PC-3 (cell line): ENCODE measurements at regions not wholly inside any gene's neighbourhood (a gene's known extent, or its start where the extent isn't known, plus 50 kb on each side); places are given as distances from the start of the nearest gene placed in this dataset.

Experiments
- ATAC-seq: fragments of 200-7000 bp; cut with Tn5 transposase; 2 replicates; pipeline ENCODE4 v1.9.1; 2020; ENCODE audit warnings: mild to moderate bottlenecking, moderate library complexity
- BruUV-seq: library from RNA; stranded (reverse); fragments of 400-500 nt; replicated peaks from 2 replicates; lab custom pipeline; 2021; lab: Mats Ljungman, UMichigan
- CTCF ChIA-PET: fragments of 300-600 bp; sonication (Branson Sonifier 250); formaldehyde crosslinking; loops from one replicate; lab custom pipeline; 2022; ENCODE audit warnings: antibody characterized with exemption; lab: Charles Lee
- POLR2A ChIA-PET: fragments of 300-600 bp; sonication (Branson Sonifier 250); formaldehyde crosslinking; loops from one replicate; lab custom pipeline; 2022; ENCODE audit warnings: antibody characterized with exemption; ENCODE audit not compliant: unreplicated experiment; lab: Charles Lee
- DNase-seq: peaks from one replicate; pipeline ENCODE4 v3.0.0-alpha.2; 2015
- H2AFZ ChIP-seq: fragments of 300-600 bp; sonication (generic); 2 replicates; pipeline ENCODE4 v1.6.0; 2016; ENCODE audit warnings: antibody characterized with exemption, low read length
- H3F3A ChIP-seq: fragments of 300-600 bp; sonication (generic); one replicate; pipeline ENCODE4 v1.6.0; 2017; ENCODE audit warnings: antibody characterized with exemption, low read length, control low read depth, mild to moderate bottlenecking; ENCODE audit not compliant: unreplicated experiment
- H3K27ac ChIP-seq: fragments of 300-600 bp; sonication (generic); 2 replicates; pipeline ENCODE4 v1.5.1; 2016; ENCODE audit warnings: mild to moderate bottlenecking, low read length
- H3K27me3 ChIP-seq: fragments of 300-600 bp; sonication (generic); 2 replicates; pipeline ENCODE4 v1.6.1; 2016; ENCODE audit warnings: low read length, mixed read lengths
- H3K36me3 ChIP-seq: fragments of 300-600 bp; sonication (generic); 2 replicates; pipeline ENCODE4 v1.6.1; 2016; ENCODE audit warnings: low read depth, mixed run types, low read length, mixed read lengths
- H3K4me1 ChIP-seq: fragments of 300-600 bp; sonication (generic); 2 replicates; pipeline ENCODE4 v1.5.1; 2016; ENCODE audit warnings: low read length; ENCODE audit not compliant: insufficient read depth
- H3K4me2 ChIP-seq: fragments of 300-600 bp; sonication (generic); 2 replicates; pipeline ENCODE4 v1.6.0; 2016; ENCODE audit warnings: low read length
- H3K4me3 ChIP-seq: fragments of 300-600 bp; sonication (generic); 2 replicates; pipeline ENCODE4 v1.5.1; 2016; ENCODE audit warnings: mild to moderate bottlenecking, low read length, mixed read lengths
- H3K79me2 ChIP-seq: fragments of 300-600 bp; sonication (generic); 2 replicates; pipeline ENCODE4 v1.6.1; 2017; ENCODE audit warnings: low read length, mixed read lengths
- H3K9ac ChIP-seq: fragments of 300-600 bp; sonication (generic); 2 replicates; pipeline ENCODE4 v1.6.0; 2016; ENCODE audit warnings: mild to moderate bottlenecking, low read length
- H3K9me2 ChIP-seq: fragments of 300-600 bp; sonication (generic); replicated peaks from 2 replicates; pipeline ENCODE4 v1.6.1; 2016; ENCODE audit warnings: mixed run types, low read length, mixed read lengths
- H3K9me3 ChIP-seq: fragments of 300-600 bp; sonication (generic); 2 replicates; pipeline ENCODE4 v1.6.1; 2016; ENCODE audit warnings: low read length, mixed read lengths
- H4K20me1 ChIP-seq: fragments of 300-600 bp; sonication (generic); 2 replicates; pipeline ENCODE4 v1.6.1; 2016; ENCODE audit warnings: low read length, mixed read lengths
- EZH2 ChIP-seq: fragments of 300-600 bp; sonication (generic); IDR thresholded peaks from one replicate; pipeline ENCODE4 v1.6.1; 2017; ENCODE audit warnings: antibody characterized with exemption, mild to moderate bottlenecking, low read length; ENCODE audit not compliant: unreplicated experiment
- EZH2phosphoT487 ChIP-seq: fragments of 300-600 bp; sonication (generic); IDR thresholded peaks from 2 replicates; pipeline ENCODE4 v1.6.1; 2018; ENCODE audit warnings: mild to moderate bottlenecking, antibody characterized with exemption, low read length, borderline replicate concordance
- intact Hi-C: fragments of 100-400 bp; cut with micrococcal nuclease; formaldehyde crosslinking; loops from 2 replicates; pipeline ENCODE4 v1.9.0; 2023
- TF ChIP-seq, protein P1 (sequence below): fragments of 300-600 bp; sonication (generic); conservative IDR thresholded peaks from 2 replicates; pipeline ENCODE4 v1.5.1; 2017; ENCODE audit warnings: antibody characterized with exemption, low read depth, mild to moderate bottlenecking, low read length

DNA sequence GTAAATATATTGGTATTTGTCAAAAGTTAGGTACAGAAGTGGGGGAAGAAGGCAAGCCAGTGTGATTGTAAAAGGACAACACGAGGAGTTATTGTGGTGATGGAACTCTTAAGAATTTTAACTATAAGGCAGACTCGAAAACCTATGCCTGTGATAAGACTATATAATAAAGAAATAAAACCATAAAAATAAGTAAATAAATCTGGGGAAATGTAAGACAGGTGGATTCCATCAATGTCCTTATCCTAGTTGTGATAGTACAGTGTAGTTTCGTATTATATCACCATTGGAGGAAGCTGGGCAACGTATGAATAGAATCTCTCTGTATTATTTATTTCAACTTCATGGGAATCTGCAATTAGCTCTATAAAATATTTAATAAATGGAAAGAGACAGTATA, 395.7 kb downstream of the CDC14C start:
- no peak overlapping the region for H3K27ac ChIP-seq
- H3K27me3 ChIP-seq, result peaks cover 60% of the 10 kb centered on the region
- no peak overlapping the region for H3K4me3 ChIP-seq
- no peak overlapping the region for H3K4me2 ChIP-seq
- no peaks in the 10 kb centered on the region for H3K79me2 ChIP-seq
- no peak overlapping the region for H2AFZ ChIP-seq
- TF ChIP-seq EZH2phosphoT487 (no peak), EZH2 (no peak)
- TF ChIP-seq, protein P1, sequence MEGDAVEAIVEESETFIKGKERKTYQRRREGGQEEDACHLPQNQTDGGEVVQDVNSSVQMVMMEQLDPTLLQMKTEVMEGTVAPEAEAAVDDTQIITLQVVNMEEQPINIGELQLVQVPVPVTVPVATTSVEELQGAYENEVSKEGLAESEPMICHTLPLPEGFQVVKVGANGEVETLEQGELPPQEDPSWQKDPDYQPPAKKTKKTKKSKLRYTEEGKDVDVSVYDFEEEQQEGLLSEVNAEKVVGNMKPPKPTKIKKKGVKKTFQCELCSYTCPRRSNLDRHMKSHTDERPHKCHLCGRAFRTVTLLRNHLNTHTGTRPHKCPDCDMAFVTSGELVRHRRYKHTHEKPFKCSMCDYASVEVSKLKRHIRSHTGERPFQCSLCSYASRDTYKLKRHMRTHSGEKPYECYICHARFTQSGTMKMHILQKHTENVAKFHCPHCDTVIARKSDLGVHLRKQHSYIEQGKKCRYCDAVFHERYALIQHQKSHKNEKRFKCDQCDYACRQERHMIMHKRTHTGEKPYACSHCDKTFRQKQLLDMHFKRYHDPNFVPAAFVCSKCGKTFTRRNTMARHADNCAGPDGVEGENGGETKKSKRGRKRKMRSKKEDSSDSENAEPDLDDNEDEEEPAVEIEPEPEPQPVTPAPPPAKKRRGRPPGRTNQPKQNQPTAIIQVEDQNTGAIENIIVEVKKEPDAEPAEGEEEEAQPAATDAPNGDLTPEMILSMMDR, result no peak
- H4K20me1 ChIP-seq, result no peaks in the 10 kb centered on the region
- H3K9me3 ChIP-seq, result no peaks in the 10 kb centered on the region
- ATAC-seq, result no peak
- no peaks in the 10 kb centered on the region for H3K36me3 ChIP-seq
- DNase-seq, result no peak
- BruUV-seq, result no TSS peak
- H3K4me1 ChIP-seq, result no peaks in the 10 kb centered on the region
- no peak overlapping the region for H3K9ac ChIP-seq
- no peaks in the 10 kb centered on the region for H3F3A ChIP-seq
- intact Hi-C loops, result no loop called here
- CTCF ChIA-PET, result no interaction called here
- POLR2A ChIA-PET, result no interaction called here
- H3K9me2 ChIP-seq, result no peaks in the 10 kb centered on the region

DNA sequence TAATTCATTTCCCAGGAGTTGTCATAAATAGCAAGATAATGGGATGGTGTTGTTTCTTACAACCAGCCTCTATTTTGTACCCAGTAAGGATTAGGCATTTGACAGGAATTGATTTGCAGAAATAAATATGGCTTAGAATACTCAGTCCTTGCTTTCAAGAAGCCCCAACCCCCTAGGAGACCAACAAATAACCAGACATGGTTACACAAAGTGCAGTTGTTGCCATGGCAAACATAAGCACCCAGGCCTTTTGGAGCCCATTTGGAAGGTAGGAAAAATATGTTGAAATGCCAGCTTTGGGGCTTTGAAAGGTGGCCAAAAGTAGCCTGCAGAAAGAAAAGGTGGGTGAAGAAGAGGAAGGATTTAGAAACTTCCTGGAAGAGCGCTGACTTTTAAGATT, 397.5 kb downstream of the CDC14C start:
- Histone ChIP-seq H3K27me3 (peaks cover 65% of the 10 kb centered on the region), H4K20me1 (no peaks in the 10 kb centered on the region), H3K4me2 (no peak overlapping the region), H3K9ac (no peak overlapping the region), H3K36me3 (no peaks in the 10 kb centered on the region), H3K27ac (no peak overlapping the region), H2AFZ (no peak overlapping the region), H3K4me3 (no peak overlapping the region), H3K4me1 (no peaks in the 10 kb centered on the region), H3K9me2 (no peaks in the 10 kb centered on the region), H3K79me2 (no peaks in the 10 kb centered on the region), H3F3A (no peaks in the 10 kb centered on the region), H3K9me3 (no peaks in the 10 kb centered on the region)
- no TSS peak for BruUV-seq
- no peak for ATAC-seq
- CTCF ChIA-PET, result no interaction called here
- DNase-seq, result no peak
- TF ChIP-seq EZH2phosphoT487 (no peak), EZH2 (no peak)
- TF ChIP-seq, protein P1, result no peak
- POLR2A ChIA-PET, result no interaction called here
- intact Hi-C loops, result no loop called here

DNA sequence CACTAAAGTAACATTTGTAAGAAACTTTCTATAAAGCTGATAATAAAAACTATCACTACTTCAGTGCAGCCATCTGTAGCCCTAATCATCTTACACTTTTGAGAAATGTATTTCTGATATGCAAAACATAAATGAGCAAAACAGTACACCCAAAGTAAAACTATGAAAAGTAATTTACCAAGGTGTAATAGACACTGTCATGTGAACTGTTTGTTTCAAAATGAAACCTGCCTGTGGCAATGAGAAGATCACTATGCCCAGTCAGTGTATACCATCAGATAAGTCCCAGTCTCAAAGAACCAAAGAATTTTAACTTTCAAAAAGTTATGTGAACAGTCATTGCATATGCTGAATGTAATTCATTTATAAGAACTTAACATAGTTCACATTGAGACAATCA, 398.1 kb downstream of the CDC14C start:
- intact Hi-C loops, result no loop called here
- H3K4me2 ChIP-seq, result no peak overlapping the region
- H3K79me2 ChIP-seq, result no peaks in the 10 kb centered on the region
- no peak overlapping the region for H2AFZ ChIP-seq
- no peak for TF ChIP-seq EZH2phosphoT487
- no peak for TF ChIP-seq EZH2
- TF ChIP-seq, protein P1, result no peak
- H4K20me1 ChIP-seq, result no peaks in the 10 kb centered on the region
- ChIA-PET CTCF (no interaction called here), POLR2A (no interaction called here)
- H3K27ac ChIP-seq, result no peak overlapping the region
- no peak overlapping the region for H3K4me3 ChIP-seq
- H3K36me3 ChIP-seq, result no peaks in the 10 kb centered on the region
- H3K9me3 ChIP-seq, result no peaks in the 10 kb centered on the region
- H3K4me1 ChIP-seq, result no peaks in the 10 kb centered on the region
- no TSS peak for BruUV-seq
- H3K9ac ChIP-seq, result no peak overlapping the region
- peaks cover 65% of the 10 kb centered on the region for H3K27me3 ChIP-seq
- no peaks in the 10 kb centered on the region for H3F3A ChIP-seq
- no peak for ATAC-seq
- no peaks in the 10 kb centered on the region for H3K9me2 ChIP-seq
- DNase-seq, result no peak
